K562 (cell line): ENCODE measurements at regions not wholly inside any gene's neighbourhood (a gene's known extent, or its start where the extent isn't known, plus 50 kb on each side); places are given as distances from the start of the nearest gene placed in this dataset.
A peak's percentile ranks its signal among the peaks of the same experiment; 100 is the strongest.

Experiments
- ATAC-seq: fragments of 200-7000 bp; cut with Tn5 transposase; 3 replicates; pipeline ENCODE4 v1.9.1; 2020; ENCODE audit warnings: moderate library complexity
- BruUV-seq: library from RNA; stranded (reverse); fragments of 400-500 nt; replicated peaks from 2 replicates; lab custom pipeline; 2021; lab: Mats Ljungman, UMichigan
- CTCF ChIA-PET: fragments of 300-600 bp; formaldehyde crosslinking; extraction: SDS; loops from one replicate; lab custom pipeline; 2021; ENCODE audit warnings: low intra/inter-chr PET ratio; lab: Yijun Ruan, JAX
- POLR2A ChIA-PET: fragments of 300-600, 350-650 bp; sonication (Branson Sonifier 250); formaldehyde crosslinking; extraction: SDS; loops from one replicate; lab custom pipeline; 2021; ENCODE audit warnings: antibody characterized with exemption, inconsistent platforms; lab: Yijun Ruan, JAX
- DNase-seq, 4 experiments: peaks; one replicate each; pipeline versions ENCODE4 v3.0.0 to v3.0.0-alpha.2; 2011 to 2018; ENCODE audit warnings: low spot score in 3 of 4, mixed read lengths in 3 of 4; ENCODE audit errors: extremely low read depth in 1 of 4
- FAIRE-seq: peaks from 2 replicates; lab custom pipeline; 2011; peaks lifted over from hg19 to GRCh38; lab: Jason Lieb, UNC
- H2AFZ ChIP-seq: 2 replicates; pipeline ENCODE4 v1.6.0; 2011; ENCODE audit warnings: low read depth, low read length, control low read depth, inconsistent platforms
- H3K27ac ChIP-seq: fragments of 200-600 bp; 3 replicates; pipeline ENCODE4 v1.8.0; 2011; ENCODE audit warnings: low read depth, mild to moderate bottlenecking, control low read depth, inconsistent platforms, low read length, moderate library complexity, mixed read lengths; ENCODE audit errors: extremely low read depth
- H3K27me3 ChIP-seq, 2 experiments: fragments of 300-600 bp in 1 of 2; 2 replicates in 1 of 2; 3 replicates in 1 of 2; pipeline versions ENCODE4 v1.6.0 to v1.8.0; 2011; ENCODE audit warnings: inconsistent platforms in 2 of 2, low read length in 2 of 2, mild to moderate bottlenecking in 1 of 2, mixed read lengths in 1 of 2, moderate library complexity in 1 of 2; ENCODE audit not compliant: control insufficient read depth in 2 of 2, insufficient read depth in 2 of 2
- H3K36me3 ChIP-seq: fragments of 300-600 bp; 3 replicates; pipeline ENCODE4 v1.8.0; 2011; ENCODE audit warnings: mild to moderate bottlenecking, low read length, inconsistent platforms; ENCODE audit not compliant: control insufficient read depth, insufficient read depth
- H3K4me1 ChIP-seq, 2 experiments: fragments of 200-600 bp in 1 of 2; replicated peaks in 1 of 2; 2 replicates in 1 of 2; 3 replicates in 1 of 2; pipeline versions ENCODE4 v1.5.1 to v1.8.0; 2011; ENCODE audit warnings: inconsistent platforms in 2 of 2, low read length in 2 of 2, mild to moderate bottlenecking in 1 of 2, mixed read lengths in 1 of 2, moderate library complexity in 1 of 2; ENCODE audit not compliant: control insufficient read depth in 2 of 2, insufficient read depth in 2 of 2
- H3K4me2 ChIP-seq: 2 replicates; pipeline ENCODE4 v1.6.1; 2011; ENCODE audit warnings: low read length, control low read depth, inconsistent platforms, mixed read lengths; ENCODE audit not compliant: insufficient read depth
- H3K4me3 ChIP-seq: fragments of 200-600 bp; sonication (generic), shearing (Covaris generic); 2 replicates; pipeline ENCODE4 v1.5.1; 2016; ENCODE audit warnings: control low read depth, inconsistent platforms
- H3K79me2 ChIP-seq: fragments of 200-600 bp; 3 replicates; pipeline ENCODE4 v1.8.0; 2011; ENCODE audit warnings: low read length, inconsistent platforms; ENCODE audit not compliant: control insufficient read depth, insufficient read depth
- H3K9ac ChIP-seq, 2 experiments: 2 replicates each; pipeline versions ENCODE4 v1.6.0 to v1.6.1; 2011; ENCODE audit warnings: low read depth in 2 of 2, low read length in 2 of 2, control low read depth in 1 of 2, inconsistent platforms in 1 of 2, mild to moderate bottlenecking in 1 of 2, mixed read lengths in 1 of 2; ENCODE audit not compliant: insufficient read depth in 1 of 2
- H3K9me1 ChIP-seq: one replicate; pipeline ENCODE4 v1.6.0; 2011; ENCODE audit warnings: inconsistent platforms, mild to moderate bottlenecking, low read length, moderate library complexity; ENCODE audit not compliant: control insufficient read depth, insufficient read depth
- H3K9me3 ChIP-seq: replicated peaks from 2 replicates; pipeline ENCODE4 v1.5.1; 2011; ENCODE audit warnings: low read depth, low read length, inconsistent platforms; ENCODE audit not compliant: control insufficient read depth, insufficient read depth
- H4K20me1 ChIP-seq: replicated peaks from 2 replicates; pipeline ENCODE4 v1.6.1; 2011; ENCODE audit warnings: low read length, inconsistent platforms, mixed read lengths; ENCODE audit not compliant: control insufficient read depth, insufficient read depth
- GABPA ChIP-seq: fragments of 200-800 bp; sonication (Bioruptor generic); conservative IDR thresholded peaks from 2 replicates; pipeline ENCODE4 v1.6.1; 2016; ENCODE audit warnings: low read depth, missing genetic modification characterization, missing compliant biosample characterization
- ZNF212 ChIP-seq: fragments of 450-650 bp; formaldehyde crosslinking; IDR thresholded peaks from 2 replicates; pipeline ENCODE4 v1.4.0; 2020; ENCODE audit warnings: mild to moderate bottlenecking
- WGBS: fragments of 100-300 bp; shearing (Covaris generic); methylation state at CpG from one replicate; pipeline ENCODE4 v1.1.6; 2016; ENCODE audit warnings: low coverage, mixed read lengths; ENCODE audit not compliant: insufficient coverage; ENCODE audit errors: missing lambda C conversion rate; 5-methylcytosine and 5-hydroxymethylcytosine counted together
- in situ Hi-C: fragments of 300-500 bp; cut with MboI; formaldehyde crosslinking; loops from 4 replicates; pipeline ENCODE4 v1.15.0; 2018; ENCODE audit warnings: inconsistent platforms, mixed read lengths
- intact Hi-C: fragments of 100-400 bp; cut with micrococcal nuclease; formaldehyde crosslinking; loops from 2 replicates; pipeline ENCODE4 v1.14.2; 2022
- TF ChIP-seq, protein P1 (sequence below), 2 experiments: fragments of 450-650 bp in 1 of 2; sonication (generic) in 1 of 2; formaldehyde crosslinking in 1 of 2; IDR thresholded peaks; 2 replicates each; pipeline versions ENCODE4 v1.7.1 to v1.9.0; 2016 to 2022; ENCODE audit warnings: inconsistent platforms in 1 of 2, mild to moderate bottlenecking in 1 of 2, missing genetic modification reagents in 1 of 2

GRCh38 chr2:558302-558642 is 118.9 kb downstream of the TMEM18 start:
- H3K9me3 ChIP-seq: no peaks in the 10 kb centered on the region
- H3K79me2 ChIP-seq: no peaks in the 10 kb centered on the region
- H2AFZ ChIP-seq: peak overlapping the region; percentile 34; the same call in 1 of the 2 replicates
- peaks cover 21 to 58% of the 10 kb centered on the region in 2 experiments; a peak in 4 of 5 replicates for H3K27me3 ChIP-seq
- ATAC-seq (no peak), FAIRE-seq (no peak), DNase-seq (no peak)
- 12% methylated on average over 5 of the region's 17 CpGs for WGBS
- peaks cover 0 to 8% of the 10 kb centered on the region in 2 experiments; a peak in 2 of 5 replicates for H3K4me1 ChIP-seq
- H4K20me1 ChIP-seq: no peaks in the 10 kb centered on the region
- CTCF ChIA-PET: no interaction called here
- POLR2A ChIA-PET: interaction anchor here (0.7 to 2.0 kb wide), 2 partner anchors 12 to 158 kb away, joined by 3 to 5 read pairs; no protein-coding TSS in a partner anchor
- peak overlapping the region; percentile 26; the same call in 1 of the 2 replicates for H3K4me3 ChIP-seq
- TF ChIP-seq, protein P1, sequence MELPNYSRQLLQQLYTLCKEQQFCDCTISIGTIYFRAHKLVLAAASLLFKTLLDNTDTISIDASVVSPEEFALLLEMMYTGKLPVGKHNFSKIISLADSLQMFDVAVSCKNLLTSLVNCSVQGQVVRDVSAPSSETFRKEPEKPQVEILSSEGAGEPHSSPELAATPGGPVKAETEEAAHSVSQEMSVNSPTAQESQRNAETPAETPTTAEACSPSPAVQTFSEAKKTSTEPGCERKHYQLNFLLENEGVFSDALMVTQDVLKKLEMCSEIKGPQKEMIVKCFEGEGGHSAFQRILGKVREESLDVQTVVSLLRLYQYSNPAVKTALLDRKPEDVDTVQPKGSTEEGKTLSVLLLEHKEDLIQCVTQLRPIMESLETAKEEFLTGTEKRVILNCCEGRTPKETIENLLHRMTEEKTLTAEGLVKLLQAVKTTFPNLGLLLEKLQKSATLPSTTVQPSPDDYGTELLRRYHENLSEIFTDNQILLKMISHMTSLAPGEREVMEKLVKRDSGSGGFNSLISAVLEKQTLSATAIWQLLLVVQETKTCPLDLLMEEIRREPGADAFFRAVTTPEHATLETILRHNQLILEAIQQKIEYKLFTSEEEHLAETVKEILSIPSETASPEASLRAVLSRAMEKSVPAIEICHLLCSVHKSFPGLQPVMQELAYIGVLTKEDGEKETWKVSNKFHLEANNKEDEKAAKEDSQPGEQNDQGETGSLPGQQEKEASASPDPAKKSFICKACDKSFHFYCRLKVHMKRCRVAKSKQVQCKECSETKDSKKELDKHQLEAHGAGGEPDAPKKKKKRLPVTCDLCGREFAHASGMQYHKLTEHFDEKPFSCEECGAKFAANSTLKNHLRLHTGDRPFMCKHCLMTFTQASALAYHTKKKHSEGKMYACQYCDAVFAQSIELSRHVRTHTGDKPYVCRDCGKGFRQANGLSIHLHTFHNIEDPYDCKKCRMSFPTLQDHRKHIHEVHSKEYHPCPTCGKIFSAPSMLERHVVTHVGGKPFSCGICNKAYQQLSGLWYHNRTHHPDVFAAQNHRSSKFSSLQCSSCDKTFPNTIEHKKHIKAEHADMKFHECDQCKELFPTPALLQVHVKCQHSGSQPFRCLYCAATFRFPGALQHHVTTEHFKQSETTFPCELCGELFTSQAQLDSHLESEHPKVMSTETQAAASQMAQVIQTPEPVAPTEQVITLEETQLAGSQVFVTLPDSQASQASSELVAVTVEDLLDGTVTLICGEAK (IDR thresholded peaks at IDR 0.05): 0 out of 2 replicates have a peak, but pooled peaks have one; percentile 36
- TF ChIP-seq, protein P1 (CRISPR knock-in tag; IDR thresholded peaks at IDR 0.05): no peak
- TF ChIP-seq GABPA: peak; percentile 66
- no peak for TF ChIP-seq ZNF212 (CRISPR knock-in tag)
- intact Hi-C loops (no loop called here), in situ Hi-C loops (no loop called here)
- peak overlapping the region; percentile 54 for H3K4me2 ChIP-seq
- H3K27ac ChIP-seq: no peak overlapping the region
- no peaks in the 10 kb centered on the region for H3K9me1 ChIP-seq
- no TSS peak for BruUV-seq
- no peaks in the 10 kb centered on the region for H3K36me3 ChIP-seq
- H3K9ac ChIP-seq: no peak overlapping the region
